ENCODE measurements at regions not wholly inside any gene's neighbourhood (a gene's known extent, or its start where the extent isn't known, plus 50 kb on each side); places are given as distances from the start of the nearest gene placed in this dataset.

DNA sequence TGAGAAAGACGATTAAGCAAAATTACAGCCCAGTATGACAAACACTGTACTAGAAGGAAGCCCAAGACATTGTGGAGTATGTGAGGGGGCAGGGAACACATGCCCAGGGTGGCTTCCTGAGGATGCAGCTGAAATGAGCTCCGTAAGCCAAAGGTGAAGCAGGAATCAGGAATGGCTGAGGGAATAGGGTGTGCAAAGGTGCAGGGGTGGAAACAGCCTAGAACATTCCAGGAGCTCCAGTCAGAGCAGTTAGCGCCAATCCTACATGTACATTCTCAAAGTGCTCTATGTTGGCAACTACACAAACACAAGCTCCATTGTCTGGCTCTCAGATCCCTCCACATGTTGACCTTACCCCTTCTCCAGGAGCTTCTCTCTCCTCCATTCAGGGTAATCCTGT is 257.9 kb downstream of the MAN2A1 start:
- Histone ChIP-seq H3K9ac (ENCODE audit: low read depth, low read length) (no peak overlapping the region), H3K4me2 (ENCODE audit: insufficient read depth, low read length) (no peak overlapping the region), H3K4me3 (ENCODE audit: low read depth in 1 of 2, low read length in 2 of 2) (no peak overlapping the region), H4K20me1 (ENCODE audit: insufficient read depth, low read length) (no peaks in the 10 kb centered on the region), H3K27ac (ENCODE audit: low read length) (no peak overlapping the region), H3K9me3 (ENCODE audit: insufficient read depth, low read length, severe bottlenecking) (no peaks in the 10 kb centered on the region), H3K4me1 (ENCODE audit: insufficient read depth, low read length) (peaks cover 28% of the 10 kb centered on the region), H3K36me3 (ENCODE audit: insufficient read depth, low read length) (no peaks in the 10 kb centered on the region), H3K27me3 (ENCODE audit: insufficient read depth, low read length, poor library complexity) (no peaks in the 10 kb centered on the region), H3K79me2 (ENCODE audit: insufficient read depth, low read length) (no peaks in the 10 kb centered on the region), H2AFZ (ENCODE audit: low read depth, low read length) (no peak overlapping the region)
- DNase-seq (no peak), ATAC-seq (ENCODE audit: insufficient read depth, low read depth) (no peak)
- TF ChIP-seq EZH2 (IDR thresholded peaks at IDR 0.05; ENCODE audit: borderline replicate concordance, low read depth, low read length, severe bottlenecking): no peak
- no peak for TF ChIP-seq CTCF (IDR thresholded peaks at IDR 0.05; ENCODE audit: borderline replicate concordance, extremely low read depth, low read length, poor library complexity, severe bottlenecking)

- no peak overlapping the region for H3K27ac ChIP-seq (ENCODE audit: low read length)
- no peak overlapping the region for H3K4me3 ChIP-seq (ENCODE audit: low read depth in 1 of 2, low read length in 2 of 2)
- H3K4me1 ChIP-seq (ENCODE audit: insufficient read depth, low read length): peaks cover 14% of the 10 kb centered on the region
- no peaks in the 10 kb centered on the region for H3K27me3 ChIP-seq (ENCODE audit: insufficient read depth, low read length, poor library complexity)
- H4K20me1 ChIP-seq (ENCODE audit: insufficient read depth, low read length): no peaks in the 10 kb centered on the region
- H3K9ac ChIP-seq (ENCODE audit: low read depth, low read length): no peak overlapping the region
- TF ChIP-seq CTCF (IDR thresholded peaks at IDR 0.05; ENCODE audit: borderline replicate concordance, extremely low read depth, low read length, poor library complexity, severe bottlenecking): no peak
- TF ChIP-seq EZH2 (IDR thresholded peaks at IDR 0.05; ENCODE audit: borderline replicate concordance, low read depth, low read length, severe bottlenecking): no peak
- H3K36me3 ChIP-seq (ENCODE audit: insufficient read depth, low read length): no peaks in the 10 kb centered on the region
- no peak overlapping the region for H2AFZ ChIP-seq (ENCODE audit: low read depth, low read length)
- H3K9me3 ChIP-seq (ENCODE audit: insufficient read depth, low read length, severe bottlenecking): no peaks in the 10 kb centered on the region
- no peaks in the 10 kb centered on the region for H3K79me2 ChIP-seq (ENCODE audit: insufficient read depth, low read length)
- no peak overlapping the region for H3K4me2 ChIP-seq (ENCODE audit: insufficient read depth, low read length)
- ATAC-seq (ENCODE audit: insufficient read depth, low read depth): no peak
- no peak for DNase-seq
These were observed 260.9 kb downstream of the MAN2A1 start for GRCh38 chr5:109950634-109951033.

DNA sequence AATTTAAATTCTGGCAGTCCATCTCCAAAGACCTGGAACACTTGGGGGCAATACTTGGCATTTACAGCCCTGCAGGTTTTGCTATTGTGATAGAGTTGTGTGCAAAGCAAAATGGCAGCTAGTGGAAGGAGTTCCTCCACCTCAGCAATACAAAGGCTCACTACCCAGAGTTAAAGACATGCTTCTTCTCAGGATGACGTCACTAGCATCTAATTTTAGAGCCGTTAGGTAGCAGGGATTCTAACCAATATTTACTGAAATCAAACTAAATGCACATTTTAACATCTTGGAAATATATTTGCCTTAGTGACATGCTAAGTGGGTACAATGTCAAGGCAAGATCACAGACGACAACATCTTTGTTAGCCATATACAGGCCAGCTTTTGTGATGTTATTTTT is 261.6 kb downstream of the MAN2A1 start:
- TF ChIP-seq EZH2 (IDR thresholded peaks at IDR 0.05; ENCODE audit: borderline replicate concordance, low read depth, low read length, severe bottlenecking): no peak
- TF ChIP-seq CTCF (IDR thresholded peaks at IDR 0.05; ENCODE audit: borderline replicate concordance, extremely low read depth, low read length, poor library complexity, severe bottlenecking): no peak
- ATAC-seq (ENCODE audit: insufficient read depth, low read depth) (no peak), DNase-seq (no peak)
- Histone ChIP-seq H3K36me3 (ENCODE audit: insufficient read depth, low read length) (no peaks in the 10 kb centered on the region), H3K9ac (ENCODE audit: low read depth, low read length) (no peak overlapping the region), H3K79me2 (ENCODE audit: insufficient read depth, low read length) (no peaks in the 10 kb centered on the region), H3K4me1 (ENCODE audit: insufficient read depth, low read length) (peaks cover 6% of the 10 kb centered on the region), H3K9me3 (ENCODE audit: insufficient read depth, low read length, severe bottlenecking) (no peaks in the 10 kb centered on the region), H3K27me3 (ENCODE audit: insufficient read depth, low read length, poor library complexity) (no peaks in the 10 kb centered on the region), H3K27ac (ENCODE audit: low read length) (no peak overlapping the region), H3K4me2 (ENCODE audit: insufficient read depth, low read length) (no peak overlapping the region), H2AFZ (ENCODE audit: low read depth, low read length) (no peak overlapping the region), H4K20me1 (ENCODE audit: insufficient read depth, low read length) (no peaks in the 10 kb centered on the region), H3K4me3 (ENCODE audit: low read depth in 1 of 2, low read length in 2 of 2) (no peak overlapping the region)

DNA sequence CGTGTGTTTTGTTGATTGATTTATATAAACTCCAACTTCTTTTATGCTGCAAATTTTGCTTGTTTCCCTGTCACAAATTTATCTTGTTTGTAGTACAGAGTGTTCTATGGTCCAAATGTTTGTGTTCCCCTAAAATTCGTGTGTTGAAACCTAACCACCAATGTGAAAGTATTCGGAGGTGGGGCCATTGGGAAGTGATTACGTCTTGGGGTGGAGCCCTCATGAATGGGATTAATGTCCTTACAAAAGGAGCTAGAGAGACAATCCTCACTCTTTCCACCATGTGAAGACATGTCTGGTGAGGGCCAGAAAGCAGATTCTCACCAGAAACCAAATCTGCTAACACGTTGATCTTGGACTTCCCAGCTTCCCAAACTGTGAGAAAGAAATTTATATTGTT is 262.0 kb downstream of the MAN2A1 start:
- no peak for DNase-seq
- no peaks in the 10 kb centered on the region for H4K20me1 ChIP-seq (ENCODE audit: insufficient read depth, low read length)
- no peak overlapping the region for H3K4me3 ChIP-seq (ENCODE audit: low read depth in 1 of 2, low read length in 2 of 2)
- no peak overlapping the region for H3K9ac ChIP-seq (ENCODE audit: low read depth, low read length)
- H2AFZ ChIP-seq (ENCODE audit: low read depth, low read length): no peak overlapping the region
- H3K4me2 ChIP-seq (ENCODE audit: insufficient read depth, low read length): no peak overlapping the region
- H3K9me3 ChIP-seq (ENCODE audit: insufficient read depth, low read length, severe bottlenecking): no peaks in the 10 kb centered on the region
- H3K4me1 ChIP-seq (ENCODE audit: insufficient read depth, low read length): peaks cover 2% of the 10 kb centered on the region
- H3K27me3 ChIP-seq (ENCODE audit: insufficient read depth, low read length, poor library complexity): no peaks in the 10 kb centered on the region
- TF ChIP-seq EZH2 (IDR thresholded peaks at IDR 0.05; ENCODE audit: borderline replicate concordance, low read depth, low read length, severe bottlenecking) (no peak), CTCF (IDR thresholded peaks at IDR 0.05; ENCODE audit: borderline replicate concordance, extremely low read depth, low read length, poor library complexity, severe bottlenecking) (no peak)
- no peaks in the 10 kb centered on the region for H3K79me2 ChIP-seq (ENCODE audit: insufficient read depth, low read length)
- H3K36me3 ChIP-seq (ENCODE audit: insufficient read depth, low read length): no peaks in the 10 kb centered on the region
- no peak overlapping the region for H3K27ac ChIP-seq (ENCODE audit: low read length)
- ATAC-seq (ENCODE audit: insufficient read depth, low read depth): no peak

Measured in DND-41 (cell line).